ENCODE measurements at regions not wholly inside any gene's neighbourhood (a gene's known extent, or its start where the extent isn't known, plus 50 kb on each side); places are given as distances from the start of the nearest gene placed in this dataset.
A peak's percentile ranks its signal among the peaks of the same experiment; 100 is the strongest.

DNA sequence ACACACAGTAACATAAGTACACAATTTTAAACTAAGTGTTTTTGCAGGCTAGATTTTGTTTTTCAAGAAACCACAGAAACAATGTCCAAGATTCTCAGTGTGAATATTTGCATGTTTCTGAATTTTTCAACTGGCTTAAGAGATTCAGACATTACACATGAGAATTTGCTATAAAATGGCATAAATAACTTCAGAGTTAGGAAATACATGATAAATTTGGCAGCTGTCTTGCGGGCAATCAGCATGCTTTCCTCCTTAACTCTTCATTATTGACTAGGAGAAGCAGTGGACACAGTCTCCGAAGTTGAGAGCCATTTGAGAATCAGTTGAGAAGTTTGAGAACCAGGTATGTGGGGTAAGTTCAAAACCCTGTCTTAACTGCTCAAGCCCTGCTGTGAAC, 625.6 kb upstream of the SGO1 start:
- DNase-seq: peak; percentile 22

DNA sequence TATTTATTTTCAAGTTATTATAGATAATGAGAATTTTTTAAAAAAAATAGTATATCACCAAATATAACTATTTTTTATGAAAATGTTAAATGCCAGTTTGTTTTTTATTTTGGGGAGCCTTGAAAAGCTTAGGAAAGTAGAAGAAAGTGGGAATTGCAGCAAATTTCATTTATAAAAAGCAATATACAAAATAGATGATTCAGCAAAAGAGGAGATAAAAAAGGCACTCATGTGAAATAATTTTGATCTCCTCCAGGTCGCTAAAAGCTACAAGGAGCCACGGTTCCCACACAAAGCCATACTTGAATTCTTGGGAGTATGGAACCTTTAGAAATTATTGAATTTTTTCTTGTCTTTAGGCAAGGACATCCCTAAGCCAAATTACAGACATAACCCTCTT, 625.0 kb upstream of the SGO1 start:
- no peak for DNase-seq

DNA sequence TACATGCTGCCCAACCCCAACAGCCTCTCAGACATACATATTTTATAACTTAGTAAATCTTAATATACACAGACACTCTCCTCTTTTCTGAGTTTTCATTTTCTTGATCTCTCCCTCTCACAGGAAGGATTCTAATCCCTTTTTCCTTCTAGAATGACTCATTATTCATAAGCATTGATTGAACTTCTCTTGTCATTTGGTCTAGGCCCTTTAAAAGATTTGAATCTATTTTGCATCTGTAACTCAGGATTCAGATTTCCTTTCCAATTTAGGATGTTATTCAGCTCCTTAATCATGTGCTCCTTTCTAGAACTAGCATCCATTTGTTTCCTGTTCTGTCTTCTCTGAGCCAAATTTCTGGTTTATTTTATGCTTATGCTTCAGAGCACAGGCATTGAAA, 624.5 kb upstream of the SGO1 start:
- DNase-seq: no peak

DNA sequence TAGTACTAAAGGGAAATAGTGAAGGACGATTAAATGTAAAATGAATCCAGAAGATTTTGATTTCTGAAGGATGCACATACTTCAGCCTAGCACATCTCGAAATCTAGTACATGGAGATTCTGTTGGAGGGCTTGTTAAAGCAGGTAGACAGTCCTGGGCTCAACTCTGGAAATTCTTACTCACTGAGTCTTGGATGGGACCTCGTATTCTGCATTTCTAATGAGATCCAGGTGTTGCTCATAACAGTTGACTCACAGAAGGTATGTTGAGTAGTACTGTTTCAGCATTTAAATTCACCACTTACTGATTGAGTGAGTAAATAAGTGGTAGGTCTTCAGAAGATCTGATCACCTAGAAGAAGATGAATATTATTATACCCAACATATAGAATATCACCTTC, 623.4 kb upstream of the SGO1 start:
- peak; percentile 8 for DNase-seq

DNA sequence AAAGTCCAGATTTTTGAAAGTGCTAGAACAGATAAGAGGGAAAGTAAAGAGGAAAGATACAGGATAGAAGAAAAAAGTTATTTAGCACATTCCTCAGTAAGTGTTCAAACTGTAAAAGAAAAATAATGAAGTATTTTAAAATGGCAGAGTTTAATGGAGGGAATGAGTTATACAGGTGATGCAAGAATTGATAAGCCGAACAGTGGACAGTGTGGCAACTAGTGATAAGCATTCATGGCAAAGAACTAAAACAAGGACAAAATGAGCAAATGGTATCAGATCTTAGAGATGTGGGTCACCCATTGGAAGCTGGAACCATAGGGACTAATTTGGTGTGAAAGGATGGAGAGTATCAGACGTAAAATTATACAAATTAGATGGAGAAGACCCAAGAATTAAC, 622.9 kb upstream of the SGO1 start:
- DNase-seq: no peak

DNA sequence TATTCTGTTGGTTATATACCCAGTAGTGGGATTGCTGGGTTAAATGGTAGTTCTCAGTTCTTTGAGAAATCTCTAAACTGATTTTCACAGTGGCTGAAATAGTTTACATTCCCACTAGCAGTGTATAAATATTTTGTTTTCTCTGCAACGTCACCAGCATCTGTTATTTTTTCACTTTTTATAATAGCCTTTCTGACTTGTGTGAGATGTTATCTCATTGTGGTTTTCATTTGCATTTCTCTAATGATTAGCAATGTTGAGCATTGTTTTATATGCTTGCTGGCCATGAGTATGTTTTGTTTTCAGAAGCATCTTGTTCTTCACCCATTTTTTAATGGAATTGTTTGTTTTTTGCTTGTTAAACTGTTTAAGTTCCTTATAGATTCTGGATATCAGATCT, 612.7 kb upstream of the SGO1 start:
- no peak for DNase-seq

DNA sequence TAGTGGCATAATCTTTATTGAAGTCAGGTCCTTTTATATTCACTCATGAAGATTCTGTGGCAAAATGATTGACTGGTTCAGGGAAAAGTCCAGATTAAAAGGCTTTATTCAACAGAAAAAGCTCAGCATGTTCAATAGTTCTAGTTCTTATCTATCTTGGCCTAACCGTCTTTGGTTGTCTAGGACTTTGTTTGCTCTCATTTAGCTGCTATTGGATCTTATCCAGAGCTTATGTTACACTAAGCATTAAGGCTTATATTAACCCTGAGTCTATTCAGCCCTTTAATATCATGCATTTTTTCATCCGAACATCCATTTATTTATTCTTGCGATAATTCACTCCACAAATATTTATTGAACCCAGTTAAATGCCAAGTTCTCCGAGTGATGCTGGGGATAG, 601.0 kb upstream of the SGO1 start:
- no peak for DNase-seq

DNA sequence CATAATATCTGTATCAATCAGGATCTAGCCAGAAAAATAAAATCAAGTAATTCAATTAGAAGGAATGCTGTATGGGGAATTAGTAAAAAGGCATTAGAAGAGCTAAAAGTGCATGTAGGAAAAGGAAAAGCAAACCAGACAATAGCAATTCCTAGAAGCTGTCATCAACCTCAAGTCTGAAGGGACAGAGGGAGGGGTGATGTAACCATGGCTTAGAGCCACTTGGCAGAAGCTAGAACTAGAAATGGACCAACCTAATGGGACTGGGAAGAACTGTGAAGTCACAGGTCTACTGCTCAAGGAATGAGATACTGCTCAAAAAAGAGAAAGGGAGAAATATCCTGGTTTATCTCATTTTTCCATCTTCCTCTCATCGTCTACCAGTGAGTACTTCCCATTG, 590.7 kb upstream of the SGO1 start:
- DNase-seq: no peak

DNA sequence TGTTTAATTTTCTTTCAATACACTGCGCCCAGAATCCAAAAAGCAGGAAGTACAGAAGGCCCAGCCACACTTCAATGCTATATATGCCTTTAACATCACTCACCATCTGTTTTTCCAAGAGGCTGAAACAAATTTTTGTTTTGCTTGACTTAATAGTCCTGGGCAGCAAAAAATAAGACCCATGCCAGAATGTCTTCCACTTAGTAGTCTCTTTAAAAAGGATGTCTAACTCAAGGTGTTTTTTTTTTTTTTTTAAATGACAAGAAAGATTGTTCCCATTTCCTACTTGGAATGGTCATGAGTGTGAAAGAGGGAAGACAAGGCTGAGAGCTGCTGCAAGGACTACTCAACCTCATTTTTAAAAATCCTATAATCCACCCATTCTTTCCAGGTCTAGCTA, 590.3 kb upstream of the SGO1 start:
- DNase-seq: no peak

DNA sequence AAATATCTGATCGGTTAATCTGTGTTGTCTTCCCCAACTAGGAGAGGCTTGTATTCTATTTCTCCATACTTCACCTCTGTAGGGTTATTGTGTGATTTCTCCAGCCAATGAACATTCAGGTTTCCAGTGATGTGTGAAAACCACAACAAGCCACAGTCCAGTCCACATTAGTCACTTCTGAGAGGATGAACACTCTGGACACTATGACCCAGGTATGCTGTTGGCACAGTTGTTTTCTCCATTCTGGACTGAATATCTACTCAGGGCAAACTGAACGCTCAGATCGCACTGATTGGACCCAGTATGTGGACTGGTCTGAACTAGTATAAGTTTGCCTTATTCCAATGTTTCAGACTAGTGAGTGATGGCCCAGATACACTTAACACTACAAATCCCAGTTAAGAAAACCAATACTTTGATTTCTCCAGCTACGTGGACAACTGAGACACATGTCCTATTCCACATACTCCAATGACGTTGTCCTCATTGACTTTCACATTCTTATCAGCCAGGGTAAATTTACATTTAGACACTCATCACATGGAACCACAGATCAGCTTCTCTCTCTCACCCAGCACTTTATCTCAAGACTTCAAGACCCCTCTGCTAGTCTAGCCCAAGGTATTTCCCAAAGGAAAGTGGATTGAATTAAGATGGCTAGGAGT, 587.4 kb upstream of the SGO1 start:
- DNase-seq: no peak

DNA sequence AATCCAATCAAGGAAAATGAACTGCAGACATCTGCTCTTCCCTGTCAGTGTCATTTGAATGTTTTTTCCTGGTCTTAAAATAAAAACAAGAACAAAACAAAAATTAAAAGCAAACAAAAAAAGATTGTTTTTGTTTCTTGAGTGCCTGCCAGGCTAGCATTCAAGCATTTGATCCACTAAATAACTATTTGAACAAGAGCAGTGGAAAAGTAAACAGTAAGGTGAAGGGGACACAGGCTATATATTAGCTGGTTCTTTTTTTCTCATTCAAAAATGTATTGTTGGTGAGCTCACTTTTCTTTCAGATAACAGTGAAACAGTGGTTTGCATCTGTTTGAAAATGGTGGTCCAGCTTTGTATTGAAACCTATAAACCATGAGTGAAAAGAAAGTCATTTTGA, 586.9 kb upstream of the SGO1 start:
- DNase-seq: no peak

DNA sequence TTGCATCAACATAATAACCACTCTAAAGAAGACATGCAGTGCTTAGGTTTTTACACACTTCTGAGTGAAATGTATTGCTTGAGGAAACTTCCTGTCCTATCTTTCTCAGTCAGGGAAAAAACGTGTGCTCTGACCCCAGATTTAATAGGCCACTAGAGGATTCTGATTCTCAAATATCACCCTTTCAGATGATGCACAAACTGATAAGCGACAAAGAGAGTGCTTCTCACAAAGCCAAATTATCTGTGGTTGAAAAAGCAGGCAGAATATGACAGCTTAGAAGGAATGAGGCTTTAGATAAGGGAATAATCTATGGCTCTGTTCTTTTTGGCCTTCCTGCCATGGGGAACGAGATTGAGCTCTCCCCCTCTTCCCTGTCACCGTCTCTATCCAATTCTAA, 583.4 kb upstream of the SGO1 start:
- no peak for DNase-seq

DNA sequence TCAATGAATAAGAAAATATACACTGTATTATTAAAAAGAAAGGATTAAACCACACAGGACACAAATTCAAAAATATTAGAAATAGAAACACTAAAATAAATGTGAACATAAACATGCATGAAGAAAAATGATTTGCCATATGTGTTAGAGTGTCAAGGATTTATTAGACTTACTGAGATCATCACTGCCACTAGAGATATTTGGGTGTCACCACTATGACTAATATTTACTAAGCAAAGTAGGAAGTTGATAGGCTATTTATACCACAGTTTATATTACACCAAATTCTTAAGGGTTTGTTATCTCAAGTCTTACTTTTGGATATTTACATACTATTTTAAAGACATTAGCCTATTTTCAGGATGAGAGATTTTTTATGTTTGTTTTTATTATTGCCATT, 575.0 kb upstream of the SGO1 start:
- no peak for DNase-seq

DNA sequence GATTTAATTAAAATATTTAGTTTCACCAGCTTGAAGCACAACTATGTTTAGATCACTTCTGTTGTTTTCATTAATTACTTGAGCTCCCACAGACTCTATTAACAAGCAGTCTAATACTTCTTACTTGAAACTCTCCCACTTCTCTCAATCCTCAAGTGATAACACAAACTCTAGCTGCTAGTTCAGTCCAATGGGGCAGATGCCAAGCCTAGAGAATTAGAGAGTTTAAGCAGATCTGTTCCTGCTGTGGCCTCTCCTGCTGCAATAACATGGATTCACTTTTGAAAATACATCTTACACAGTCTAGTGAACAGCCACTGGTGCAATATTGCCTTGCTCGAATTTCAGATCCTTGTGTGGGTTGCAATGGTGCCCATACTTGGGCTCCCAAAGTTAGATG, 566.4 kb upstream of the SGO1 start:
- DNase-seq: no peak

DNA sequence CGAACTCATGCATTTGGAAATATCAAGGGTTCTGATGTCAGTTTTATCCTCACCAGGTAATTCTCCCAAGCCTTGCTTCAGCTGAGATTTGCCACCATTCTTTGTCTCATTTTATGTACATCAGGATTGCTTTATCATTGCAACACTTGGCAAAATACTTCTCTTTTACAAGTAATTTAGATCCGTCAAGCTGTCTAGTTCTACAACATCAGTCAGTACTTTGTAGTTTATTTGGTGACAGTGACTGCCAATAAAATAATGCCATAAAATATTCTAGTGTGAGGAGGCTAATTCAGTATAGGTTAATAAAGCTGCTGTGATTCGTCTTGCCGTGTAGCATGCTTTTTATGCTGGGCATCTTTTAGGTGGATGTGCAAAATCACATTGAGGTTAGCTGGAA, 565.3 kb upstream of the SGO1 start:
- DNase-seq: no peak

DNA sequence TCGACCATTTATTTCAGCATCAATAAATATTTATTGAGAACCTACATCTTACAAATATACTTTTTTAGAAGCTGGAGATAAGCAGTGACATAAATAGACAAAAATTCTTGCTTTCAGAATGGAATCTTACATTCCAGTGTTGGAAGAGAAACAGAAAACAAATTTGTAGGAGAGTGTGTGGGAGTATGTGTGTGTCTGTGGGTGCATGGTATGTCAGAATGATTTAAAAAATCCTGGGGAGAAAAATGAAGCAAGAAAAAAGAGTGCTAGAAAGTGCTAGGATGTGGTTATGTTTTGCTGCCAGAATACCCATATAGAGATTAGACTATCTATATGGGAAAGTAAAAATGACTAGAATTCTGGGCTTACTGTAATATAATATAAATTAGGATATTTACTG, 561.7 kb upstream of the SGO1 start:
- peak; percentile 75 for DNase-seq

DNA sequence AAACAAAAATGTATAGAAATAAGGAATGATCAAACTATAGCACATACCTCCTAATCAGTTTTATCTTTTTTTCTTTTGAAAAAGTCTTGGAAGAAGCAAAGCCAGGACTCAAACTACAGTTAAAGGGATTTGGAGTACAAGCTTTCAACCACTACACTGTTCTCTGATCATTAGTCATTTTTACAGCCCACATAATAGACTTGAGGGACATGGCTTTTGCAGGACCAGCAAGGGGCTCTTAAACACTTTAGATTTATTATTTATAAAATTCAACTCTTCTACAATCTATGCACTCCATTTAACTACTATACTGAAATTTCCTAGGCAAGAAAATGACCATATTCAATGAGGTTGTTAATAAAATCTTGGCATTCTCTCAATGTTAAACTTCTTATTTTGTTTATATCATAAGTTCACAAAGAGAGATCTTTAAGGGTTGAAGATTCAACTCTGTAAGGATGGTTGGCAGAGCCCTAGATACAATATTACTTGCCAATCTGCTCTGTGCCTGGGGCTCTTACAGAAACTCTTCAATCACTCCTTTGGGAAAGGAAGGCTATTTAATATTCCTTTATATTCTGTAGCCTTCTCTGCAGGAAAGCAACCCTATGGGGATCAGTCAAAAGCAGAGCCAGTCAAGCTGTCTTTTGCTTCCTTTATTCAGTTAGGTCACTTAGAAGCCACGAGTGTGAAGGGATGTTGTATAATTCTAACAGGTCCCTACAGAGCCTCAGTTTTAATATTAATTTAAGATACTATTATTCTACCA, 557.7 kb upstream of the SGO1 start:
- DNase-seq: no peak

DNA sequence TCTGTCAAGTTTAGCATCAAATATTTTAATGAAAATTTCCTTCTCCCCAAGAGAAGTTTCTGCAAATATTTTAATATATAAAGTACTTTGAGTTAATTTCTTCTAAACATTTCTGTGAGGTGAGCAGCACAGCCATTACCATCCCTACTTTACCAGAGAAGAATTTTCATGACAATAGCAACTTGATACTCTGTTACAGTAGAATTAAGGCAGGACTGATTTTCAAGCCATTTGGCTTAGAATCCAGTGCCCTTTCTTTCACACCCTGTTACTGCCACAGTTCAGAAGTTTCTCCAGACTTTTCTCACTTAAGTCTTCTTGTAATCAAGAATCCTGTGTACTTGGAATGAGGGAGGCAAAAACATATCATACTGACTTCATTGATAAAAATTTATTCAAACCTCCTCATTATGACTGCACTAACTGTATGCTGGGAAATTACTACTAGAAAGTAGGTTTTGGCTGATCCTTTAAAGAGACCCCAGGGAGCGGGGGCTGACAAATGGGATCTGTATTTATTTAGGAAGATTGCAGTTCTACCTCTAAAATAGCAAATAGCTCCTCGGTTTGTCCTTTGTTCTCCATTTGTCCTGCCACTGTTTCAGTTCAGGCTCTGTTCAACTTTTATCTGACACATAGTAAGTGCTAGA, 557.0 kb upstream of the SGO1 start:
- DNase-seq: no peak

DNA sequence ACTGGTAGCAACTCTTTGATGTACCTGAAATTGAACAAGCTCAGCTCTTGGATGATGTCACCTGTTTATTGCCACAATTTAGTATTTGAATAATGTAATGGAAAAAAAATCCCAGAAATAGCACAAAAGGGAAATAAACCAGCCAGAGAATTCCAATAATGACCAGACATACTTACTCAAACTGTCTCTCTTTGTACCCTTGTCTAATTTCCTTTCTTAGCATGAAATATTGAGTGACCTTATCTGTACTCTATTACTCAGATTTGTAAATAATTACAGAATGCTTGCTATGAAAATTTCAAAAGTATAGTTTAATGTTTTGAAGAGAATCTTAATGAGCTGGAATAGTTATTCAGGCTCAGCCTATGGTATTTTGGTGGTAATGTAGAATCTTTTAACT, 555.4 kb upstream of the SGO1 start:
- peak; percentile 8 for DNase-seq

DNA sequence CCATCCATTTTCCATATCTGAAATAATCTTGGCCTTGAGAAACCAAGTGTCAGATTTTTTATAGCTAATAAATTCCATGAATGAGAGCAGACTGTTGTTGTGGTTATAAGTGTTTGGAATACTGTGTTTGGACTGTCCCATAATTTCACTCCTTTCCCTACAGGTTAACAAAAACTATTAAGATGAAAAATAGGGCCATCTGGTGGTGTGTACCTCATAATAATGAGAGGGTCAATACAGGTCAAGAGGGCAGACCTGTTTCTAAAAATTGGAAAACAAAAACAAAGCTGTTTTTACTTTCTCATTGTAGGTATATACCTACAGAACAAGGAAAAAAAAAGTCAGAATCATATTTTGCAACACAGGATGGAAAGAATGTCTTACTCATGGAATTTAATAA, 553.8 kb upstream of the SGO1 start:
- DNase-seq: no peak

DNA sequence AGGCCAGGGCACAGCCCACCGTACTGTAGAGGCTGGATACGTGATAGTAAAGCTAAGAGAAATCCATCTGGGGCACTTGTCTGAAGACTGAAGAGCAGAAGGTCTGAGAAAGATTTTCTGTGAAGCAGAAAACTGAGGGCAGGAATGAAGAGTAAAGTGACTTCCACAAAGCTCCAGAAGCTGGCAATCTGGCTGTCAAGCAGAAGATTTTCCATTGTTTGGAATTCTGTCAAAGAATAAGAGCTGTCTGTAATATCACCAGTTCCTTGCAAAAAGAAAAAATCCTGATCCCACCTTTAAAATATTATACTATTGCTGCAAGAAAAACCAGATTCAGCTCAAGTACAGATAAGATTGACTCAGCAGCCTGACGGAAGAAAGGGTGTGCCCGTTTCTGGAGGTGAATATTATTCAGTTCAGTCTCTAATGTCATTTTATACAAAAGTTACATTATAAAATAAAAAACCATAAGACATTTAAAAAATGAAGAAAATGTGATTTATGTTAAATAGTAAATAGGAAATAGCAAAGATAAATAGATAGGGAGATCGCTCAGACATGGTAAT, 550.4 kb upstream of the SGO1 start:
- DNase-seq: no peak

DNA sequence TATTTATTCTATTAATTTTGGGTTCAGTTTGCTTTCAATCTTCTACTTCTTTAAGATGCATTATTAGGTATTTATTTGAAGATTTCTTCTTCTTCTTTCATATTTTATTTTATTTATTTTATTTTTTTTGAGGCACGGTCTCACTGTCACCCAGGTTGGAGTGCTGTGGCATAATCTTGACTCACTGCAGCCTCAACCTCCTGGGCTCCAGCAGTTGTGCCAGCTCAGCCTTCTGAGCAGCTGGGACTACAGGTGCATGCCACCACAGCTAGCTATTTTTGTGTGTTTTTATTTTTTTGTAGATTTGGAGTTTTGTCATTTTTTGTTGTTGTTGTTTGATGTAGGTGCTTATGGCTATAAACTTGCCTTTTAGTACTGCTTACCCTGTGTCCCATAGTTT, 543.2 kb upstream of the SGO1 start:
- no peak for DNase-seq

DNA sequence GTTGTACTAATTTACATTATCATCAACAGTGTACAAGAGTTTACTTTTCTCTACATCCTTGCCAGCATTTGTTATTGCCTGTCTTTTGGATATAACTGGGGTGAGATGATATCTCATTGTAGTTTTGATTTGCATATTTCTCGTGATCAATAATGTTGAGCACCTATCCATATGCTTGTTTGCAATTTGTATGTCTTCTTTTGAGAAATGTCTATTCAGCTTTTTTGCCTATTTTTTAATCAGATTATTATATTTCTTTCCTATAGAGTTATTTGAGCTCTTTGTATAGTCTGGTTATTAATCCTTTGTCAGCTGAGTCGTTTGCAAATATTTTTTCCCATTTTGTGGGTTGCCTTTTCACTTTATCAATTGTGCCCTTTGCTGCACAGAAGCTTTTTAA, 540.8 kb upstream of the SGO1 start:
- no peak for DNase-seq

DNA sequence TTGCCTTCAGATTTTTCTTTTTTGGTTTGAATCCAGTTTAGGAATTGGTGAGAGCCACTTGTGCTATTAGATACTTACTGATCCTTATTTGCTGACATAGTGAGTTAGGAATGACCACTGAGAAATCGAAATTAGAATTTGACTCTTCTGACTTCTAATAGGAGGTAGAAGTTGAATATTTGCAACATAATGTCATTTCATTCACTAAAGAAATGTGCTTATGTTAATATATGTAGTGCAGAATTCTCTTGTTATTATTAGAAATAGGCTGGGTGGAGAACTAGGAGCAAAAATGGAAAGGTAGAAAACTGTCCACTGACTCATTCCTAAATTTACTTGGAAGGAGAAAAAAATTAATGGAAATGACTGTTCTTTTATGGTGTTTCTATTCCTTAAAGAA, 538.2 kb upstream of the SGO1 start:
- DNase-seq: no peak
